GM19328 (cell line): ENCODE measurements at regions not wholly inside any gene's neighbourhood (a gene's known extent, or its start where the extent isn't known, plus 50 kb on each side); places are given as distances from the start of the nearest gene placed in this dataset.
"Not testable (repeated sequence)": the region's sequence is repeated elsewhere in the genome, so short reads cannot be mapped to it uniquely, and the experiment has no call there.

Experiments
- ATAC-seq: cut with Tn5 transposase; IDR thresholded peaks from one replicate; pipeline ENCODE4 v1.9.1; 2021; ENCODE audit warnings: mild to moderate bottlenecking, moderate library complexity; ENCODE audit not compliant: unreplicated experiment

- ATAC-seq, result no peak
Measured at GRCh38 chr4:130698251-130698650, 1602.3 kb downstream of the C4orf33 start.

GRCh38 chr4:130699004-130699403 is 1603.1 kb downstream of the C4orf33 start:
- ATAC-seq, result no peak

- ATAC-seq, result no peak
Measured at GRCh38 chr4:130703211-130703935, 1607.4 kb downstream of the C4orf33 start.

GRCh38 chr4:130705023-130705422 is 1609.1 kb downstream of the C4orf33 start:
- no peak for ATAC-seq

- ATAC-seq, result no peak
Measured at GRCh38 chr4:130712038-130712437, 1616.1 kb downstream of the C4orf33 start.

GRCh38 chr4:130714006-130714405 is 1618.1 kb downstream of the C4orf33 start:
- ATAC-seq, result no peak

GRCh38 chr4:130722361-130722760 is 1626.4 kb downstream of the C4orf33 start:
- ATAC-seq, result no peak

GRCh38 chr4:130736436-130737185 is 1640.7 kb downstream of the C4orf33 start:
- ATAC-seq, result no peak

- ATAC-seq, result no peak
Measured at GRCh38 chr4:130738233-130738632, 1642.3 kb downstream of the C4orf33 start.

- ATAC-seq, result no peak
Measured at GRCh38 chr4:130747842-130748241, 1651.9 kb downstream of the C4orf33 start.

- ATAC-seq, result no peak
Measured at GRCh38 chr4:130753926-130754325, 1658.0 kb downstream of the C4orf33 start.

- no peak for ATAC-seq
Measured at GRCh38 chr4:130760246-130760645, 1664.3 kb downstream of the C4orf33 start.

- not testable (repeated sequence) for ATAC-seq
Measured at GRCh38 chr4:130767384-130767783, 1671.4 kb downstream of the C4orf33 start.

- not testable (repeated sequence) for ATAC-seq
Measured at GRCh38 chr4:130772966-130773365, 1677.0 kb downstream of the C4orf33 start.

GRCh38 chr4:130808492-130808891 is 1712.5 kb downstream of the C4orf33 start:
- no peak for ATAC-seq

GRCh38 chr4:130812117-130812765 is 1716.3 kb downstream of the C4orf33 start:
- no peak for ATAC-seq

- no peak for ATAC-seq
Measured at GRCh38 chr4:130814896-130815295, 1718.9 kb downstream of the C4orf33 start.

- ATAC-seq, result no peak
Measured at GRCh38 chr4:130820448-130820847, 1724.5 kb downstream of the C4orf33 start.

- ATAC-seq, result no peak
Measured at GRCh38 chr4:130825284-130825683, 1729.3 kb downstream of the C4orf33 start.

- ATAC-seq, result no peak
Measured at GRCh38 chr4:130850019-130850524, 1754.1 kb downstream of the C4orf33 start.

GRCh38 chr4:130851107-130851506 is 1755.2 kb downstream of the C4orf33 start:
- no peak for ATAC-seq

- ATAC-seq, result no peak
Measured at GRCh38 chr4:130851932-130852331, 1756.0 kb downstream of the C4orf33 start.
